Hepatocyte (in vitro differentiated cells): ENCODE measurements at regions not wholly inside any gene's neighbourhood (a gene's known extent, or its start where the extent isn't known, plus 50 kb on each side); places are given as distances from the start of the nearest gene placed in this dataset.

Experiments
- DNase-seq: peaks from one replicate; pipeline ENCODE4 v3.0.0-alpha.2; 2016; ENCODE audit warnings: low spot score
- H2AFZ ChIP-seq: fragments of 200-600 bp; sonication (generic); 2 replicates; pipeline ENCODE4 v1.6.0; 2016; ENCODE audit warnings: antibody characterized with exemption, mild to moderate bottlenecking
- H3K27ac ChIP-seq: fragments of 200-600 bp; sonication (generic); 2 replicates; pipeline ENCODE4 v1.5.1; 2016; ENCODE audit warnings: mild to moderate bottlenecking
- H3K27me3 ChIP-seq: fragments of 200-600 bp; sonication (generic); 2 replicates; pipeline ENCODE4 v1.6.1; 2016
- H3K36me3 ChIP-seq: fragments of 200-600 bp; sonication (generic); replicated peaks from 2 replicates; pipeline ENCODE4 v1.5.1; 2016; ENCODE audit warnings: low read depth; ENCODE audit not compliant: insufficient read depth
- H3K4me1 ChIP-seq: fragments of 200-600 bp; sonication (generic); 2 replicates; pipeline ENCODE4 v1.5.1; 2016; ENCODE audit warnings: mild to moderate bottlenecking, moderate library complexity; ENCODE audit not compliant: insufficient read depth
- H3K4me2 ChIP-seq: fragments of 200-600 bp; sonication (generic); 2 replicates; pipeline ENCODE4 v1.6.0; 2016
- H3K4me3 ChIP-seq: fragments of 200-600 bp; sonication (generic); 2 replicates; pipeline ENCODE4 v1.5.1; 2016; ENCODE audit warnings: mild to moderate bottlenecking
- H3K79me2 ChIP-seq: fragments of 200-600 bp; sonication (generic); 2 replicates; pipeline ENCODE4 v1.6.0; 2017; ENCODE audit warnings: mild to moderate bottlenecking
- H3K9me2 ChIP-seq: fragments of 200-600 bp; sonication (generic); replicated peaks from 2 replicates; pipeline ENCODE4 v1.6.0; 2017; ENCODE audit warnings: mild to moderate bottlenecking; ENCODE audit not compliant: insufficient read depth
- H3K9me3 ChIP-seq: fragments of 200-600 bp; sonication (generic); 2 replicates; pipeline ENCODE4 v1.5.1; 2016; ENCODE audit warnings: low read depth, mild to moderate bottlenecking
- H4K20me1 ChIP-seq: fragments of 200-600 bp; sonication (generic); 2 replicates; pipeline ENCODE4 v1.6.0; 2016; ENCODE audit warnings: mild to moderate bottlenecking; ENCODE audit not compliant: insufficient read depth, poor library complexity, severe bottlenecking
- EZH2 ChIP-seq: fragments of 200-600 bp; sonication (generic); IDR thresholded peaks from 2 replicates; pipeline ENCODE4 v1.6.1; 2016; ENCODE audit warnings: antibody characterized with exemption, mild to moderate bottlenecking, borderline replicate concordance
- EZH2phosphoT487 ChIP-seq: fragments of 200-600 bp; sonication (generic); IDR thresholded peaks from one replicate; pipeline ENCODE4 v1.6.1; 2018; ENCODE audit warnings: antibody characterized with exemption, mild to moderate bottlenecking, low read depth, moderate library complexity; ENCODE audit not compliant: unreplicated experiment, severe bottlenecking
- WGBS: methylation state at CpG from one replicate; pipeline ENCODE4 v1.1.6; 2016; ENCODE audit warnings: low lambda C conversion rate; ENCODE audit errors: missing lambda C conversion rate; 5-methylcytosine and 5-hydroxymethylcytosine counted together
- TF ChIP-seq, protein P1 (sequence below): fragments of 200-600 bp; sonication (generic); IDR thresholded peaks from 2 replicates; pipeline ENCODE4 v1.5.1; 2016; ENCODE audit warnings: antibody characterized with exemption, mild to moderate bottlenecking; ENCODE audit not compliant: poor library complexity

DNA sequence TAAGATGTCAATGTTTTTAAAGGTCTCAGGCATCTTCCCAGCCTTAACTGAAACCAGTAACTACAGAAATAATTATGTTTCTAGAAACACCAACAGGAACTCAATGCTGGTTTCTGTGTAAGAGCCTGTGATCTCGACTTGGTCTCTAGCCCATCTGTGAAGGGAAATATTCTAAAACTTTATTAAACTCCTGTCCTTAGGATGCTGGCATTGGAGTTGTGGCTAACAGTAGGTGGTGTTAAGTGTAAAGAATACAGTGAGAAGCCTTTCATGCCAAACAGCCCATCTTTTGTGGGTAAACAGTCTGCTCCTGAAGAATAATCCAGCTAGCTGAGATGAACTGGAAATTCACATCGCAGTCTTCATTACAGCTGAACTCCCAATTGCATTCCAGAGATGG is 133.2 kb downstream of the ADAMTS15 start:
- H3K4me2 ChIP-seq = no peak overlapping the region
- no peak overlapping the region for H3K4me3 ChIP-seq
- H4K20me1 ChIP-seq = no peaks in the 10 kb centered on the region
- no peaks in the 10 kb centered on the region for H3K79me2 ChIP-seq
- no peak overlapping the region for H2AFZ ChIP-seq
- H3K36me3 ChIP-seq = no peaks in the 10 kb centered on the region
- DNase-seq = no peak
- whole genome bisulfite sequencing = 56% methylated on average over 2 of the region's 2 CpGs
- no peaks in the 10 kb centered on the region for H3K9me2 ChIP-seq
- no peaks in the 10 kb centered on the region for H3K9me3 ChIP-seq
- TF ChIP-seq EZH2phosphoT487 (no peak), EZH2 (no peak)
- TF ChIP-seq, protein P1, sequence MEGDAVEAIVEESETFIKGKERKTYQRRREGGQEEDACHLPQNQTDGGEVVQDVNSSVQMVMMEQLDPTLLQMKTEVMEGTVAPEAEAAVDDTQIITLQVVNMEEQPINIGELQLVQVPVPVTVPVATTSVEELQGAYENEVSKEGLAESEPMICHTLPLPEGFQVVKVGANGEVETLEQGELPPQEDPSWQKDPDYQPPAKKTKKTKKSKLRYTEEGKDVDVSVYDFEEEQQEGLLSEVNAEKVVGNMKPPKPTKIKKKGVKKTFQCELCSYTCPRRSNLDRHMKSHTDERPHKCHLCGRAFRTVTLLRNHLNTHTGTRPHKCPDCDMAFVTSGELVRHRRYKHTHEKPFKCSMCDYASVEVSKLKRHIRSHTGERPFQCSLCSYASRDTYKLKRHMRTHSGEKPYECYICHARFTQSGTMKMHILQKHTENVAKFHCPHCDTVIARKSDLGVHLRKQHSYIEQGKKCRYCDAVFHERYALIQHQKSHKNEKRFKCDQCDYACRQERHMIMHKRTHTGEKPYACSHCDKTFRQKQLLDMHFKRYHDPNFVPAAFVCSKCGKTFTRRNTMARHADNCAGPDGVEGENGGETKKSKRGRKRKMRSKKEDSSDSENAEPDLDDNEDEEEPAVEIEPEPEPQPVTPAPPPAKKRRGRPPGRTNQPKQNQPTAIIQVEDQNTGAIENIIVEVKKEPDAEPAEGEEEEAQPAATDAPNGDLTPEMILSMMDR = no peak
- H3K27me3 ChIP-seq = no peaks in the 10 kb centered on the region
- H3K4me1 ChIP-seq = peaks cover 8% of the 10 kb centered on the region
- H3K27ac ChIP-seq = peak overlapping the region; percentile 45

DNA sequence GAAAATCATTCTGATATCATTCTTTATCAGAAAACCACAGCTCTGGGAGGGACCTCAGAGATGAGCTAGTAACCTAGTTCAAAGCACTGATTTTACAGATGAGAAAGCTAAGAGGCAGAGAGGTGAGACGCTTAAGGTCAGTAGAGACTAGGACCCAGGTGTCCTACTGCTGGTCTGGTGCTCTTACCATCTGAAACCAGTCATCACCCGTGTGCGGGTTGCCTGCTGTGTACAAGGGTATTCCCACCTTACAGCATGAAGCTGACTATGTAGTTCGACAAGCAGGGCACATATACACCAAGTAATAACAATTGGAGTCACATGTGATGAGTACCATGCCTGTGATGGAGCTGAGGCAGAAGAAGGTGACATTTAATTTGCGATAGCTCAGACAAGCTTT is 133.7 kb downstream of the ADAMTS15 start:
- no peak for TF ChIP-seq EZH2phosphoT487
- TF ChIP-seq, protein P1 = no peak
- TF ChIP-seq EZH2 = no peak
- no peak for DNase-seq
- Histone ChIP-seq H3K4me3 (no peak overlapping the region), H3K4me1 (peaks cover 8% of the 10 kb centered on the region), H3K79me2 (no peaks in the 10 kb centered on the region), H3K4me2 (no peak overlapping the region), H2AFZ (no peak overlapping the region), H3K9me3 (no peaks in the 10 kb centered on the region), H3K36me3 (no peaks in the 10 kb centered on the region), H3K27me3 (no peaks in the 10 kb centered on the region), H3K9me2 (no peaks in the 10 kb centered on the region), H3K27ac (peak overlapping the region; percentile 45), H4K20me1 (no peaks in the 10 kb centered on the region)
- WGBS = 90% methylated on average over 5 of the region's 5 CpGs

DNA sequence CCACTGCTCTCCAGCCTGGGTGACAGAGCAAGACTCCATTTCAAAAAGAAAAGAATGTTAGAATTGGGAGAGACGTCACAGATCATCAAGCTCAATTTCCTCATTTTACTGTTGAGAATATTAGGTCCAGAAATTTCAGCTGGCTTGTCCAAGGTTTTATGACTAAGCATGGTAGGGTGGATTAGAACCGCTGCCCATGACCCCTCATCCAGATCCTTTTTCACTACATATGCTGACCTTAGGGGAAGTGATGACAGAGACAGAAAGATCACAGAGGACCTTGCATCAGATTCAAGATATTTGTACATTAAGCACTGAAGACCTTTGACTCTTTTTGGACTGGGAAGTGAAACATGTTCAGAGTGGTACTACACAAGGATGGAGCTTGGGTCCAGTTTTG is 134.5 kb downstream of the ADAMTS15 start:
- Histone ChIP-seq H2AFZ (no peak overlapping the region), H3K4me2 (no peak overlapping the region), H4K20me1 (no peaks in the 10 kb centered on the region), H3K9me2 (no peaks in the 10 kb centered on the region), H3K79me2 (no peaks in the 10 kb centered on the region), H3K4me1 (peaks cover 8% of the 10 kb centered on the region), H3K4me3 (no peak overlapping the region), H3K27me3 (no peaks in the 10 kb centered on the region), H3K9me3 (no peaks in the 10 kb centered on the region), H3K36me3 (no peaks in the 10 kb centered on the region), H3K27ac (no peak overlapping the region)
- TF ChIP-seq EZH2phosphoT487 (no peak), EZH2 (no peak)
- TF ChIP-seq, protein P1 = no peak
- DNase-seq = no peak
- 91% methylated on average over 2 of the region's 2 CpGs for WGBS

DNA sequence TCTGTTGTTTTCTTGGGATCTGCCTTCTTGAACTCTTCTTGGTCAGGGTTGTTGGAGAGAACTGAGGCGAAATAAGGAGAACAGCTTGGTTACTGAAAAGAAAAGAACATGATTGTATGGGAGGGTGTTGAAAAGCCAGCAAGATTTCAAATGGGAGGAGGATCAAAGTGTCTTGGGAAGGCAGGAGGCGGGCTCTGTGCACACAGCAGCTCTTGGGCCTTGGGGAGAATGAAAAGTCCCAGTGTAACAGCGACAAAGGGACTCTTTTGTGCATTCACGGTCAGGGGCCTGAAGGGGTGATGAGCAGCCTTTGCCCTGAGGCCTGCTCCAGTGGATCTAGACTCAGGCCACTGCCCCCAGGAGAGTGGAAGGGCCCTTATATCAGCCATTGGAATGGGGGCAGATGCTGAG is 135.4 kb downstream of the ADAMTS15 start:
- Histone ChIP-seq H3K79me2 (no peaks in the 10 kb centered on the region), H4K20me1 (no peaks in the 10 kb centered on the region), H3K36me3 (no peaks in the 10 kb centered on the region), H3K4me1 (peaks cover 8% of the 10 kb centered on the region), H3K27ac (no peak overlapping the region), H3K4me2 (no peak overlapping the region), H3K4me3 (no peak overlapping the region), H3K27me3 (no peaks in the 10 kb centered on the region), H3K9me2 (no peaks in the 10 kb centered on the region), H3K9me3 (no peaks in the 10 kb centered on the region), H2AFZ (no peak overlapping the region)
- TF ChIP-seq EZH2phosphoT487 (no peak), EZH2 (no peak)
- TF ChIP-seq, protein P1 = no peak
- whole genome bisulfite sequencing = 86% methylated on average over 4 of the region's 4 CpGs
- no peak for DNase-seq
